SKM-1 treated with dmso at 0.1 percent for 144 hours (cell line): ENCODE measurements at regions not wholly inside any gene's neighbourhood (a gene's known extent, or its start where the extent isn't known, plus 50 kb on each side); places are given as distances from the start of the nearest gene placed in this dataset.
"Not testable (repeated sequence)": the region's sequence is repeated elsewhere in the genome, so short reads cannot be mapped to it uniquely, and the experiment has no call there.

Experiments
- DNase-seq: peaks from one replicate; lab custom pipeline; 2025; ENCODE audit not compliant: unreplicated experiment; lab: John Stamatoyannopoulos, UW

GRCh38 chr5:84885485-84886258 is 501.0 kb upstream of the EDIL3 start:
- no peak for DNase-seq

GRCh38 chr5:84881737-84882136 is 497.1 kb upstream of the EDIL3 start:
- DNase-seq = no peak

DNA sequence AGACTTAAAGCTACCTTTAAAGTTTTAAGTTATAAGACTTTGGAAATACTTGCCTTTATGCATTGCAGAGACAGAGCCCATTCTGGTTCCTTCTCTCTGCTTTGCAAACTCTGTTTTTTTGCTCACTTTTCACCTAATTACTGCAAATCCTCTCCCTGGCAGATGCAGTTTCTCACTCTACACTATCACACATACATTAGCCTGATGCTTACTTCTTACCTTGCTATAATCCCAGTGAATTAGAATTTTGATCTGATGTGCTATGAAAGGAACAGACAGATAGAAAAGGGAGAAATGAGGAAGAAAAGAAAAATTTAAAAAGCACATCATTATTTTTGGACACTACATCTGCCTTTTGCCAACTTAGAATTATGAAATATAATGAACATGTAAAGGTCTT is 489.5 kb upstream of the EDIL3 start:
- no peak for DNase-seq

GRCh38 chr5:84872768-84873167 is 488.1 kb upstream of the EDIL3 start:
- no peak for DNase-seq

- no peak for DNase-seq
Observed at GRCh38 chr5:84870369-84870768, 485.7 kb upstream of the EDIL3 start.

DNA sequence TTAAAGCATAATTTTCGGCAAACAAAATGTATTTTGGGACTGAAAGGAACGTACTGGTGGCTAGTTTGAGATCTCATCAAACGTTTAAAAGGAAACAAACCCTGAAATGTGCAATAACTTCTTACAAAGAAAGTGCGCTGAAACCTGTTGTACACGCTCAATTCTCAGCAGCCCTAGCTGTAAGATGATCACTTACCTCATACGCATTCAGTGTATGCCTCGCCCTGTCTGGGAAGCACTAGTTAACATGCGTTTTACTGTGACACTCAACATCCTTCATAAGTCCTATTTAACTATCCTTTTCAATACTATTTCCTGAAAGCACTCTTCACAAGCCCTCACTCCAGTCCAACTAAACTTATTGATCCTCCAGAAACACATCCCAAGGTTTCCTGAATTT is 485.0 kb upstream of the EDIL3 start:
- DNase-seq = no peak

DNA sequence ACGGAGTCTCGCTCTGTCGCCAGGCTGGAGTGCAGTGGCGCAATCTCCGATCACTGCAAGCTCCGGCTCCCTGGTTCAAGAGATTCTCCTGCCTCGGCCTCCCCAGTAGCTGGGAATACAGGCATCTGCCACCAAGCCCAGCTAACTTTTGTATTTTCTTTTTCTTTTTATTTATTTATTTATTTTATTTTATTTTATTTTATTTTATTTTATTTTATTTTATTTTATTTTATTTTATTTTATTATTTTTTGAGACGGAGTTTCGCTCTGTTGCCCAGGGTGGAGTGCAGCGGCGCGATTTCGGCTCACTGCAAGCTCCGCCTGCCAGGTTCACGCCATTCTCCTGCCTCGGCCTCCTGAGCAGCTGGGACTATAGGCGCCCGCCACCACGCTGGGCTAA is 479.3 kb upstream of the EDIL3 start:
- not testable (repeated sequence) for DNase-seq

DNA sequence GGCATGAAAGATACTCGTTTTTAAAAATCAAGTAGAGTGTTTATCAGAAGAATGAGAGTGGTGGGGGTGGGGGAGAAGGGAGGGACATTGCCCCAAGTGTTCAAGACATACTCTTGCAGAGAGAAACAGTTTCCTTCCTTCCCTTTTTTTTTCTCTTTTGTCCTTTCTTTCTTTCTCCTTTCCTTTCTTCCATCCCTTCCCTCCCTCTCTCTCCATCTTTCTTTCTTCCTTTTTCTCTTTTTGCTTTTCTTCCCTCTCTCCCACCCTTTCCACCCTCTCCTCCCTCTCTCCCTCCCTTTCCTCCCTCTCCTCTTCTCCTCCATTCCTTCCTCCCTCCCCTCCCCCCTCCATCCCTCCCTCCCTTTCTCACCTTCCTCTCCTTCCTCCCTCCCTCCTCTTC is 478.3 kb upstream of the EDIL3 start:
- DNase-seq = no peak

DNA sequence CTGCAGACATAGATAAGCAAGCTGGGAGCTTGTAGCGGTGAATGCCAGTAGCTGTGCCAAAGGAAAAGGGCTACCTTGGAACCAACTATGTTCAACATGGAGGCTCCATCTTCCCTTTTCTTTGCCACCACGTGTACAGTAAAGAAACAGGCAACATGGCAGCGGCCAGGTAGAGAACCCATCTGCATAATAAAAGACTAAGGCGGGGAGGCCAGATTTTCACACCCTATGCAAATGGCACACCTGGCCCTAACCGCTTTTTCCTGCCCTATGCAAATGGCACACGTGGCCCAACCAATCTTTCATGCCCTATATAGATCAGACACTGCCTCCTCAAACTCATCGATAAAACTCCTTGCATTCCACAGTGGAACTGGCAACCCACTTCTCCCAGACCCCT is 477.5 kb upstream of the EDIL3 start:
- no peak for DNase-seq

- DNase-seq = no peak
Observed at GRCh38 chr5:84861306-84861705, 476.6 kb upstream of the EDIL3 start.

GRCh38 chr5:84859056-84859455 is 474.4 kb upstream of the EDIL3 start:
- no peak for DNase-seq

DNA sequence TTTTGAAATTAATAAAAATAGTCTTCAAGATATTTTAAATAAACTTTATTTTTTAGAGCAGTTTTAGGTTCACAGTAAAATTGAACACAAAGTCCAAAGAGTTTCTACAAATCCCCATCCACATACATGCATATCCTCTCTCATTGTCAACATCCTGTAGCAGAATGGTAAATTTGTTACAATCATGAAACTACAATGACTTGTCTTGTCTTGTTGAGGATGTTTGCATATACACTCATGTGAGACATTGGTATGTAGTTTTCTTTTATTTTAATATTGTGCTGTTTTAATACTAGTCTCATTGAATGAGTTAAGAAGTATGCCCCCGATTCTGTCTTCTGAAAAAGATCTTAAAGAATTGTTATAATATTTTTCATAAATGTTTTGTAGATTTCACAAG is 447.0 kb upstream of the EDIL3 start:
- no peak for DNase-seq

DNA sequence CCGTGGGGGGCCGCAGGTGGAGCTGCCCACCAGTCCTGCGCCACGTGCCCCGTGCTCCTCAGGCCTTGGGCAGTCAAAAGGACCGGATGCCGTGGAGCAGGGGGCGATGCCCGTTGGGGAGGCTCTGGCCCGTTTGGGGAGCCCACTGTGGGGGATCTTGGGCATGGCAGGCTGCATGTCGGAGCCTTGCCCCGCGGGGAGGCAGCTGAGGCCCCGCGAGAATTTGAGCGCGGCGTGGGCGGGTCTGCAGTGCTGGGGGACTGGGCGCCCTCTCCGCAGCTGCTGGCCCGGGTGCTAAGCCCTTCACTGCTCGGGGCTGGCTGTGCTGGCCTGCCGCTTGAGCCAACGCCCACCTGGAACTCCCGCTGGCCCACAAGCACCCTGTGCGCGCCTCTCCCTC is 445.6 kb upstream of the EDIL3 start:
- DNase-seq = no peak

DNA sequence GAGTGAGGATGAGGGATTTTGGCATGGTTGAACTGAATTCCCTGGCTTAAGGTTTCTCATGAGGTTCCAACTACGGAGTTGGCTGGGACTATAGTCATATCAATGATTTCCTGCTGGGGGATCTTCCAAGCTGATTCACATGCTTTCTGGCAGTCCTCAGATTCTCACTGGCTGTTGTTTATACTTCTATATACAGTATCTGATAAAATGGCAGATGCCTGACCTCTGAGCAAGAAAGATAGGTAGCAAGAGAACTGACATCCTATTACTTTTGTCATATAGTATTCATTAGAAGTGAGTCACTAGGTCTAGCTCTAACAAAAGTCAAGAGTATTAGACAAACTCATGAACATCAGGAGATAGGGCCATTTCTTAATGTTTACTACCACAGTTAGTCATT is 440.9 kb upstream of the EDIL3 start:
- no peak for DNase-seq

DNA sequence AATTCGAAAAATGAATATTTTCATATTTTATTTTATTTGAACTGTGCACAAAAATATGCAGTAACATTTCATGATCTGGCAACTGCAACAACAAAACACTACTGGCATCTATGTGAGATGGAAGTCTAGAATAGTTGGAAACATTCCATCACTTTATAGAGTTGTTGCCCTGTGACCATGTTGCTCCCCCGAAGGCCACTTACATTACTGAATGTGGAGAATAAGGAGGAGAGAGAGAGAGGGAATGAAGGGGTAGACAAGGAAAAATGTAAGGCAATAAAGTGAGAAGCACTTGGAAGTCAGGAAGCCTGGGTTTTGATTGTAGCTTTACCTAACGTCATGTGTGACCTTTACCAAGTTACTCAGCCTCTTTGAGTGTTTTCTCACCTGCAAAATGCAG is 437.2 kb upstream of the EDIL3 start:
- no peak for DNase-seq

GRCh38 chr5:84817953-84818352 is 433.3 kb upstream of the EDIL3 start:
- no peak for DNase-seq

DNA sequence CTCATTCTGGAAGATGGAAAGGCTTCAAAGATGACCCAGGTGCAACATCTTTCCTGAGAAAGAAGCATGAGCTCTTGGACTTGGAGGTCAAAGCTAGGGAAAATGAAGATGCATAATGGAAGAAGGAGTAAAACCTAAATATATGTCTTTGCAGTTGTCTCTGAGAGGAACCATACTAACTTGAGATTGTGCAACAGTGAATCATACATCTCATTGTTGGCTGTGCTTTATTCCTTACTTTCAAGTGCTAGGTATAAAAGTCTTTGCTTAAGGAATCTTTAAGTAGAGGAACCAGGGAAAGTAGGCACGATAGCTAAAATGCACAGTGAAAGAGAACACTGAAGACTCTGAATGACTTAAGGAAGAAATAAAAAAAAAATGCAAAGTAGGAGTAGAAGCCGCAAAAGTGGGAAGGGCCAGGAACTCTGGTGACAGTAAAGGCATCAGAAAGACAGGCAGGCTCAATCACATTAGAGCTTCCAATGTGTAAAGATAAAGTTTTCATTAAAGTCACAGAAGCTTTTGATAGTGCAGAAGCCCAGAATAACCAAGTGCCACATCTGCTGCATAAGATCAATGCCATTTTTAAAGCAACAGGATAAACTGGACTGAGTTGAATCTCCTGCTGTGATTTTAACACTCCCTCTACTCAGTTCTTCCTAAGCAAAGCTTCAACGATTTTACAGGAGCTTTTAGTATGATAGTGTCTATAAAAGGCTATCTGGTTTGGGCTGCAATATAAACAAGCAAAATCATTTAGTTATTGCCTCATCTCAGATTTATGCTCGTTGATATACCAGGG is 432.3 kb upstream of the EDIL3 start:
- DNase-seq = no peak

- DNase-seq = no peak
Observed at GRCh38 chr5:84816160-84816559, 431.5 kb upstream of the EDIL3 start.

GRCh38 chr5:84805473-84805872 is 420.8 kb upstream of the EDIL3 start:
- DNase-seq = no peak

- no peak for DNase-seq
Observed at GRCh38 chr5:84796399-84796798, 411.7 kb upstream of the EDIL3 start.

DNA sequence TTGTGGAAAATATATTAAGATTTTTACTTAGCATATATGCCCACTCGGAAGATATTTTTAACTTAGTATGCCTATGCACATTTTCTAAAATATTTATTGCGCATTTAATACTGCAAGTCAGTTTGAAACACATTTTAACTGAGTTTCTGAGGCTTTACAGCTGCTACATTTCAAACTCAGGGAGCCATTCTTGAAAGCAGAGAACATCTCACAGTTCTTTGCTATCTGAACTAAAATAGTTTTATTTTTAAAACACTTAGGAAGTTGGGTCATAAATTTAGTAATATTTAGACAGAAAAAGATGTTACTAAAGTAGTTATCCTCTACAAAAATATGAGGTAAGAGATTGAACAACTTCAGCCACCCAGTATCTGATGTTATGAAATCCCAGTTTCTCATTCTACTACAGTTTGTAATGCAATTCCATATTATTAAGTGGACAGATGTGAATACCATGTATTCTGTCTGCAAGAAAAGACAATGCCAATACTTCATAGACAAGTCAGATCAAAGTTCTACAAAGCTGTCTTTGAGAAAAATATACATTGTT is 409.9 kb upstream of the EDIL3 start:
- DNase-seq = no peak

DNA sequence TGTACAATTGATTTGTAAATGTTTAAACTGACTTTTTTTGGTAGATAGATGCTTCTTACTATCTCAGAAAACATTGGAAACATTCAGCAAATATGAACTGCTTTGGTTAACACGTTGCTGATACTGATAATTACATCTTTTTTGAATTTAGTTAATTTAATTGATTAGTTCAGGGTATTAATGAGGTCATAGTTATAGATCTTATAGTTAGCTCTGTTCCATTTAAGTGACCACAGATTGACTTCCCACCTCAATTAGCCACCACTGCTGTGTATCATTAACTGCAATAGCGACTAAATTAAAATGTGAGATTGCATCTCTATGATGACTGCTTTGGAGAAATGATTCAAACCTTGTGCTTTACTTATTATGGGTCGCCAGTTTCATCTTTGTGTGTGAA is 407.1 kb upstream of the EDIL3 start:
- no peak for DNase-seq
